SK-N-MC (cell line): ENCODE measurements at regions not wholly inside any gene's neighbourhood (a gene's known extent, or its start where the extent isn't known, plus 50 kb on each side); places are given as distances from the start of the nearest gene placed in this dataset.

ENCODE experiments used
- EZH2 ChIP-seq: fragments of 200-600 bp; sonication (generic); IDR thresholded peaks from one replicate; pipeline ENCODE4 v1.6.1; 2017; ENCODE audit warnings: antibody characterized with exemption
- FOXP2 ChIP-seq: optimal IDR thresholded peaks from 2 replicates; pipeline ENCODE3; 2011; ENCODE audit warnings: mild to moderate bottlenecking, moderate library complexity; ENCODE audit not compliant: insufficient read depth; ENCODE audit errors: extremely low read length, control extremely low read depth
- POLR2AphosphoS5 ChIP-seq: IDR thresholded peaks from 2 replicates; pipeline ENCODE4 v1.6.1; 2012; ENCODE audit warnings: mild to moderate bottlenecking, low read depth, low read length, borderline replicate concordance

- TF ChIP-seq EZH2 (no peak), POLR2AphosphoS5 (no peak), FOXP2 (no peak)
Observed at GRCh38 chr18:78403371-78403770, 576.2 kb upstream of the SALL3 start.
